ENCODE measurements at regions not wholly inside any gene's neighbourhood (a gene's known extent, or its start where the extent isn't known, plus 50 kb on each side); places are given as distances from the start of the nearest gene placed in this dataset.

- TF ChIP-seq USF1 (CRISPR knock-in tag; IDR thresholded peaks at IDR 0.05) (no peak), FOXP4 (CRISPR knock-in tag; IDR thresholded peaks at IDR 0.05; ENCODE audit: borderline replicate concordance) (no peak), BRF2 (IDR thresholded peaks at IDR 0.05; ENCODE audit: borderline replicate concordance, insufficient read depth, insufficient read length) (no peak), TFAP4 (CRISPR knock-in tag; IDR thresholded peaks at IDR 0.05; ENCODE audit: borderline replicate concordance) (no peak)
Measured at GRCh38 chr2:38213619-38214167, 137.7 kb upstream of the CYP1B1 start (continued).

GRCh38 chr2:38212312-38212711 is 136.4 kb upstream of the CYP1B1 start:
- Histone ChIP-seq H3K79me2 (ENCODE audit: control insufficient read depth, insufficient read depth, low read length) (no peaks in the 10 kb centered on the region), H3K27me3 (ENCODE audit: control insufficient read depth in 2 of 2, insufficient read depth in 2 of 2, low read length in 2 of 2) (peaks cover under 1 to 5% of the 10 kb centered on the region in 2 experiments; a peak in 3 of 5 replicates), H3K36me3 (ENCODE audit: control insufficient read depth, insufficient read depth, low read length) (no peaks in the 10 kb centered on the region), H3K4me1 (replicated peaks in 1 of 2; ENCODE audit: control insufficient read depth in 2 of 2, insufficient read depth in 2 of 2, low read length in 2 of 2) (no peaks in the 10 kb centered on the region; a peak in 2 of 5 replicates), H3K4me2 (ENCODE audit: insufficient read depth, low read length) (no peak overlapping the region), H3K9me1 (ENCODE audit: control insufficient read depth, insufficient read depth, low read length) (no peaks in the 10 kb centered on the region), H3K9me3 (replicated peaks; ENCODE audit: control insufficient read depth, insufficient read depth, low read depth, low read length) (no peaks in the 10 kb centered on the region), H3K9ac (ENCODE audit: insufficient read depth in 1 of 2, low read depth in 2 of 2, low read length in 2 of 2) (no peak overlapping the region), H3K27ac (ENCODE audit: extremely low read depth, low read depth, low read length) (no peak overlapping the region), H3K4me3 (no peak overlapping the region), H2AFZ (ENCODE audit: low read depth, low read length) (no peak overlapping the region), H4K20me1 (replicated peaks; ENCODE audit: control insufficient read depth, insufficient read depth, low read length) (no peaks in the 10 kb centered on the region)
- ATAC-seq (no peak), FAIRE-seq (no peak), DNase-seq (ENCODE audit: extremely low read depth in 1 of 4, low spot score in 3 of 4) (no peak)
- BruUV-seq (replicated peaks) = no TSS peak
- ChIA-PET POLR2A (no interaction called here), CTCF (ENCODE audit: low intra/inter-chr PET ratio) (no interaction called here)
- intact Hi-C loops (cut with micrococcal nuclease) = no loop called here
- in situ Hi-C loops (cut with MboI) = no loop called here
- WGBS (ENCODE audit: insufficient coverage, low coverage, missing lambda C conversion rate) = 0% methylated on average over 2 of the region's 2 CpGs
- TF ChIP-seq HEY1 (CRISPR knock-in tag; IDR thresholded peaks at IDR 0.05; ENCODE audit: borderline replicate concordance) (no peak), ZNF232 (CRISPR knock-in tag; IDR thresholded peaks at IDR 0.05) (no peak), GATAD2B (IDR thresholded peaks at IDR 0.05; ENCODE audit: borderline replicate concordance) (no peak), ZNF655 (CRISPR knock-in tag; IDR thresholded peaks at IDR 0.05) (no peak), MEF2D (tag; conservative IDR thresholded peaks at IDR 0.05; ENCODE audit: low read depth) (no peak), HDAC3 (IDR thresholded peaks at IDR 0.05; ENCODE audit: borderline replicate concordance, partially characterized antibody) (no peak), MAX (CRISPR knock-in tag; IDR thresholded peaks at IDR 0.05) (no peak), ZNF121 (CRISPR knock-in tag; conservative IDR thresholded peaks at IDR 0.05) (no peak), ETS2 (tag; IDR thresholded peaks at IDR 0.05; ENCODE audit: borderline replicate concordance, poor library complexity, severe bottlenecking) (no peak), ZSCAN32 (CRISPR knock-in tag; IDR thresholded peaks at IDR 0.05) (no peak), BCOR (IDR thresholded peaks at IDR 0.05) (no peak)

Measured in K562 (cell line).